Testis (tissue), 2 donors: ENCODE measurements at regions not wholly inside any gene's neighbourhood (a gene's known extent, or its start where the extent isn't known, plus 50 kb on each side); places are given as distances from the start of the nearest gene placed in this dataset.

Experiments used
- DNase-seq: peaks from one replicate; pipeline ENCODE4 v3.0.0-alpha.2; 2019
- H3K27ac ChIP-seq, 2 donors: fragments of 200-600 bp; sonication (generic); one replicate each; pipeline ENCODE4 v1.5.1; 2019
- H3K27me3 ChIP-seq: fragments of 200-600 bp; sonication (generic); one replicate; pipeline ENCODE4 v1.5.1; 2019
- H3K36me3 ChIP-seq: fragments of 200-600 bp; sonication (generic); one replicate; pipeline ENCODE4 v1.5.1; 2017; ENCODE audit warnings: low read depth; ENCODE audit errors: missing control alignments
- H3K4me1 ChIP-seq: fragments of 200-600 bp; sonication (generic); one replicate; pipeline ENCODE4 v1.5.1; 2019
- H3K4me3 ChIP-seq, 2 donors: fragments of 200-600 bp; sonication (generic); one replicate each; pipeline ENCODE4 v1.5.1; 2017 to 2019
- H3K9me3 ChIP-seq: fragments of 200-600 bp; sonication (generic); one replicate; pipeline ENCODE4 v1.5.1; 2017
- POLR2A ChIP-seq: fragments of 450-650 bp; IDR thresholded peaks from one replicate; pipeline ENCODE4 v1.6.1; 2017; ENCODE audit warnings: antibody characterized with exemption, mild to moderate bottlenecking, moderate library complexity
- whole genome bisulfite sequencing, 2 donors: methylation state at CpG; one replicate each; pipeline ENCODE4 v1.1.5; 2018; 5-methylcytosine and 5-hydroxymethylcytosine counted together
- intact Hi-C: fragments of 100-400 bp; cut with DNase I; formaldehyde crosslinking; loops from one replicate; pipeline ENCODE4 v1.15.1; 2023; ENCODE audit warnings: low total_unique reads
- TF ChIP-seq, protein P1 (sequence below), 3 experiments: fragments of 450-650 bp in 2 of 3; fragments of 200-600 bp in 1 of 3; sonication (generic) in 1 of 3; IDR thresholded peaks; one replicate each; pipeline ENCODE4 v1.5.1; 2016 to 2019; ENCODE audit warnings: antibody characterized with exemption in 3 of 3, mild to moderate bottlenecking in 2 of 3, moderate library complexity in 1 of 3

DNA sequence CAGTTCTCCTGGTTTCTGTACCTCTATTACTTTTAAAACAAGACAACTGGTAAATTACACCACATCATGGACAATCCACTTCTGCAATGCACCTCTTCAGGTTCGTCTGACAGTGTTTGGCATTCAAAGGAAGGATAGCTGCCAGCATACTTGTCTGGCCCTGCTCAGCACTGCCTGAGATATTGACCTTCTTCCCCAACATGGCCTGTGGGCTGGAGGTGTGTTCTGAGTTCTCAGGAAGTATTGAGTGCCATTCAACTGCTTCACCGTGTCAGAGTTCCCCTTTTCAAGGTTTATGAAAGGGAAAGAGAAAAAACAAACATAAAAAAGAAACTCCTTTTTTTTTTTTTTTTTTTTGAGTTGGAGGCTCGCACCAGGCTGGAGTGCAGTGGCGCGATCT lies 267.9 kb upstream of the SASH1 start:
- Histone ChIP-seq H3K27ac (no peak overlapping the region), H3K4me1 (no peaks in the 10 kb centered on the region), H3K36me3 (no peaks in the 10 kb centered on the region), H3K27me3 (no peaks in the 10 kb centered on the region), H3K4me3 (no peak overlapping the region), H3K9me3 (no peaks in the 10 kb centered on the region)
- TF ChIP-seq, protein P1, sequence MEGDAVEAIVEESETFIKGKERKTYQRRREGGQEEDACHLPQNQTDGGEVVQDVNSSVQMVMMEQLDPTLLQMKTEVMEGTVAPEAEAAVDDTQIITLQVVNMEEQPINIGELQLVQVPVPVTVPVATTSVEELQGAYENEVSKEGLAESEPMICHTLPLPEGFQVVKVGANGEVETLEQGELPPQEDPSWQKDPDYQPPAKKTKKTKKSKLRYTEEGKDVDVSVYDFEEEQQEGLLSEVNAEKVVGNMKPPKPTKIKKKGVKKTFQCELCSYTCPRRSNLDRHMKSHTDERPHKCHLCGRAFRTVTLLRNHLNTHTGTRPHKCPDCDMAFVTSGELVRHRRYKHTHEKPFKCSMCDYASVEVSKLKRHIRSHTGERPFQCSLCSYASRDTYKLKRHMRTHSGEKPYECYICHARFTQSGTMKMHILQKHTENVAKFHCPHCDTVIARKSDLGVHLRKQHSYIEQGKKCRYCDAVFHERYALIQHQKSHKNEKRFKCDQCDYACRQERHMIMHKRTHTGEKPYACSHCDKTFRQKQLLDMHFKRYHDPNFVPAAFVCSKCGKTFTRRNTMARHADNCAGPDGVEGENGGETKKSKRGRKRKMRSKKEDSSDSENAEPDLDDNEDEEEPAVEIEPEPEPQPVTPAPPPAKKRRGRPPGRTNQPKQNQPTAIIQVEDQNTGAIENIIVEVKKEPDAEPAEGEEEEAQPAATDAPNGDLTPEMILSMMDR (IDR thresholded peaks at IDR 0.05) = no peak
- no peak for TF ChIP-seq POLR2A
- DNase-seq = no peak
- WGBS, 2 donors = 72 to 82% methylated on average over 5 of the region's 5 CpGs
- intact Hi-C loops = no loop called here

DNA sequence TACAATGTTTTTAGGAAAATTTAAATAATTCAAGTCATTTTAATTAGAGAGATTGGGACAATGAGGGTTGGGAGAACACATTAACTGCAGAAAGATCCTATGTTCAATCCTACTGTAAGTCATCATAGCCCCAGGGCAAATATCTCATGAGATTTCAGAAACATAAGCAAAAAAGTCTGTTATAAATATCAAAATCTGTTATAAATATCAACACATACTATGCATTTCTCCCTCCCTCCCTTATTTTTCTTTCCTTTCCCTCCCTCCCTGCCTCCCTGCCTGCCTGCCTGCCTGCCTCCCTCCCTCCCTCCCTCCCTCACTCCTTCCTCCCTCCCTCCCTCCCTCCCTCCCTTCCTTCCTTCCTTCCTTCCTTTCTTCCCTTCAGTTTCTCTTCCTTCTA lies 267.3 kb upstream of the SASH1 start:
- Histone ChIP-seq H3K36me3 (no peaks in the 10 kb centered on the region), H3K4me1 (no peaks in the 10 kb centered on the region), H3K27ac (no peak overlapping the region), H3K27me3 (no peaks in the 10 kb centered on the region), H3K9me3 (no peaks in the 10 kb centered on the region), H3K4me3 (no peak overlapping the region)
- TF ChIP-seq, protein P1 (IDR thresholded peaks at IDR 0.05) = no peak
- TF ChIP-seq POLR2A = no peak
- no peak for DNase-seq
- intact Hi-C loops = no loop called here

DNA sequence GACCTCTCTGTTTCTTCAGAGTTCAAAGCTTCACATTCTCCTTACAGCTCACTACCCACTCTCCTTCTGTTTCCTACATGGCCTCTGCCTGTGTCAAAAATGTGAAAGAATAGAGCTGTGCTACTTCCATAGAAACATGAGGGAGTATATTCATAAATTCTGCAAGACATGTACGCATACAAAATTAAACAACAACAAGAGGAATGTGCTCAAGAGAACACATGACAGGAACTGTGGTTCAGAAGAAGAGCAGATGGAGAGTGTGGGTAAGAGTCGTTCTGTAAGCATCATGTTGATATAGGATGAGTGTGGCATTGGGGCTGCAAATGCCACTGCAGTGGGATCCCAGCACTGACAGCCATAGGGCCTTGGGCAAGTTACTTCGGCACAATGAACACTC lies 266.6 kb upstream of the SASH1 start:
- Histone ChIP-seq H3K9me3 (no peaks in the 10 kb centered on the region), H3K4me1 (no peaks in the 10 kb centered on the region), H3K36me3 (no peaks in the 10 kb centered on the region), H3K4me3 (no peak overlapping the region), H3K27me3 (no peaks in the 10 kb centered on the region), H3K27ac (no peak overlapping the region)
- WGBS, 2 donors = 64 to 68% methylated on average over 3 of the region's 3 CpGs
- TF ChIP-seq, protein P1 (IDR thresholded peaks at IDR 0.05) = no peak
- no peak for TF ChIP-seq POLR2A
- no peak for DNase-seq
- intact Hi-C loops = no loop called here

DNA sequence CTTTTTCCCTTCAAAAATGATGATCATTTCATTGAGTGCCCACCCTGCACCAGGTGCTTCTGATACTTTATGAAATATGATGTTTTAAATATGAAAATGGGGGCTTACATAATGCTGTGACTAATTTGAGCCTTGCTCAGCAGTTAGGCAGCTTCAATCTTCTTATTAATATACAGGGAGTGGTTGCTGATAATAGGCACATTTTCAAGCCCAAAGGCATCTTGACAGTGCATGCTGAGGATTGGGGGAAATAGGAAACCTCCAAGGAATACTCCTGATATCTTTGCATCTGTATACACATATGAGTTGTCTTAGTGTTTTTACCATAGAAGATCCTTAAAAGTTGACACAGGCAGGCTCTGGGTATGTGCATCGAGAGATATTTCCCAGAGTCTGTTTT lies 262.3 kb upstream of the SASH1 start:
- no peak for DNase-seq
- Histone ChIP-seq H3K9me3 (no peaks in the 10 kb centered on the region), H3K27ac (no peak overlapping the region), H3K27me3 (no peaks in the 10 kb centered on the region), H3K4me3 (no peak overlapping the region), H3K4me1 (no peaks in the 10 kb centered on the region), H3K36me3 (no peaks in the 10 kb centered on the region)
- 89 to 95% methylated on average over 1 of the region's 1 CpG for WGBS, 2 donors
- TF ChIP-seq, protein P1 (IDR thresholded peaks at IDR 0.05) = no peak
- TF ChIP-seq POLR2A = no peak
- intact Hi-C loops = no loop called here

DNA sequence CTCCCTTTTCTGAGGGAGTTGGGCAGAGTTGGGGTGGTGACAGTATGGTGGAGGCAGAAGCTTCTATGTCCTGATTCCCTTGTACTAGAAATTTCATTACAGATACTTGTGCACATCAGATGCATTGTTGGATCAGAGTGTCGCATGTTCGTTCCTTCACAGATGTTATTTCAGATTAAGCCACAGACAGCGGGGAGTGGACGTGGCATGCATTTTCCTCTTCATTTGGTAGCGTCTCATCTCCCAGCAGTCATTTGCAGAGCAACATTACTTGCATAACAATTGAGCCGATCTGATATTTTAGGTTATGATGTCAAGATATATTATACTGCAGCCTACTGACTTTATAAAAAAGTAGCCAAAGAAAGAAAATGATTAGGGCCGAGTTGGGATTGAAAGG lies 261.6 kb upstream of the SASH1 start:
- Histone ChIP-seq H3K27me3 (no peaks in the 10 kb centered on the region), H3K4me1 (no peaks in the 10 kb centered on the region), H3K4me3 (no peak overlapping the region), H3K9me3 (no peaks in the 10 kb centered on the region), H3K36me3 (no peaks in the 10 kb centered on the region), H3K27ac (no peak overlapping the region)
- no peak for DNase-seq
- WGBS, 2 donors = 94 to 95% methylated on average over 7 of the region's 7 CpGs
- intact Hi-C loops = no loop called here
- no peak for TF ChIP-seq POLR2A
- TF ChIP-seq, protein P1 (IDR thresholded peaks at IDR 0.05) = no peak
